Adrenal gland (tissue), 9 donors: ENCODE measurements at regions not wholly inside any gene's neighbourhood (a gene's known extent, or its start where the extent isn't known, plus 50 kb on each side); places are given as distances from the start of the nearest gene placed in this dataset.

ENCODE experiments used
- DNase-seq, 7 donors: peaks; one replicate each; pipeline ENCODE4 v3.0.0-alpha.2; 2019 to 2020
- H3K27ac ChIP-seq, 5 donors: fragments of 200-600 bp; sonication (generic) in 4 of 5; 1 replicate in 3 of 5; 2 replicates in 2 of 5; pipeline versions ENCODE4 v1.5.1 to v1.8.0; 2016 to 2020; ENCODE audit warnings: mild to moderate bottlenecking in 1 of 5
- H3K27me3 ChIP-seq: fragments of 200-600 bp; 2 replicates; pipeline ENCODE4 v1.8.0; 2021
- H3K36me3 ChIP-seq, 2 donors: fragments of 200-600 bp; replicated peaks in 1 of 2; 1 replicate in 1 of 2; 2 replicates in 1 of 2; pipeline versions ENCODE4 v1.5.1 to v1.8.0; 2018 to 2022
- H3K4me1 ChIP-seq, 2 donors: fragments of 200-600 bp; replicated peaks in 1 of 2; 1 replicate in 1 of 2; 2 replicates in 1 of 2; pipeline versions ENCODE4 v1.5.1 to v1.8.0; 2018 to 2021
- H3K4me3 ChIP-seq, 4 donors: fragments of 200-600 bp; sonication (generic) in 3 of 4; one replicate each; pipeline ENCODE4 v1.5.1; 2016 to 2018
- H3K9me3 ChIP-seq, 3 donors: fragments of 200-600 bp; sonication (generic) in 1 of 3; replicated peaks in 1 of 3; 1 replicate in 2 of 3; 2 replicates in 1 of 3; pipeline versions ENCODE4 v1.5.1 to v1.8.0; 2016 to 2021
- POLR2A ChIP-seq, 2 donors: fragments of 450-650 bp; IDR thresholded peaks; one replicate each; pipeline ENCODE4 v1.6.1; 2017; ENCODE audit warnings: antibody characterized with exemption in 2 of 2, mild to moderate bottlenecking in 2 of 2, moderate library complexity in 1 of 2
- WGBS, 4 donors: extraction: QIAGEN DNeasy Blood & Tissue Kit in 2 of 4; methylation state at CpG; one replicate each; pipeline versions ENCODE4 v1.1.5 to v1.1.7; 2013 to 2017; 5-methylcytosine and 5-hydroxymethylcytosine counted together
- intact Hi-C, 2 donors: fragments of 100-400 bp; cut with DNase I; formaldehyde crosslinking; loops; one replicate each; pipeline versions ENCODE4 v1.14.1 to v1.15.0; 2022 to 2023
- TF ChIP-seq, protein P1 (sequence below), 6 experiments: fragments of 450-650 bp in 4 of 6; fragments of 200-600 bp in 2 of 6; sonication (generic) in 1 of 6; IDR thresholded peaks; 1 replicate in 5 of 6; 2 replicates in 1 of 6; pipeline versions ENCODE4 v1.5.1 to v1.8.0; 2016 to 2021; ENCODE audit warnings: antibody characterized with exemption in 6 of 6, mild to moderate bottlenecking in 2 of 6, moderate library complexity in 1 of 6
- donor health status: healthy with polysubstance abuse.
- donor health status: Bipolar disorder and iron deficiency.
- donor health status: DM: yes; HTN: yes; CAD: no.
- donor health status: DM: no; HTN: no; CAD: no.
- donor health status: DM: no; HTN: no; CAD: no.

DNA sequence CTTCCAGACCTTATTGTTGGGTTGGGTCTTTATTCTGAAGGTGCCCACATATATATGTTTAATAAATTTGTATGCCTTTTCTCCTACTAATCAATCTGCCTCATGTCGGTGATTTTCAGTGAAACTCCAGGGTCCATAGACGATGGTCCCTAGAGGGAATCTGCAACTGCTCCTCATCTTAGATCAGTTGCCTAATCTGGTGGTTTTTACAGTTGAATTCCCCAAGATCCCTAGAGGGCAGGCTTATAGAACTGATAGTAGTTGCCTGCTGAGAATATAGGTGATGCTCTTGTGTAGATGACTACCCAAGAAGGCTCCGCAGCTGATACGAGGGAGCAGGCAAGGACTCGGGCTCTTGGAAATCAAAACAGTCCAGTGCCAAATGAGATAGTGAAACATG, 619.2 kb upstream of the C16orf82 start:
- intact Hi-C loops, result no loop called here

DNA sequence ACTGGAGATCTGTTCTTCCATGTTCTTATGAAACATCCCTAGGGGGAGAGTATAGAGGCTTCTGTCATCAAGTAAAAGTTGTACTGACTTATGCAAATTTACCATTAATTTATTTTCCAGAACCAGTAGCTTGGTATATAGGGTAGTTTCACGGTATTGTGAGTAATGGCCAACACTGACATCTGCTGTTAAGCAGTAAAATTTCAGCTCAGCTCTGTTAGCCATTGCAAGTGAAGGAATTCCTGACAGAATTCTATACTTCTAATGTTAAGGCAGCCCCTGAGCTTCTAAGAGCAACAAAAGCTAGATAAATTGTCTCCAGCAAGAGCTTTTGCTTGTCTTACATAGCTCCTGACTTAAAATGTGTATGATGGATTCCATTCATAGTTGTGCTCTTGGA, 613.5 kb upstream of the C16orf82 start:
- Histone ChIP-seq H3K4me1 (no peaks in the 10 kb centered on the region), H3K27ac (no peak overlapping the region), H3K36me3 (no peaks in the 10 kb centered on the region), H3K27me3 (no peaks in the 10 kb centered on the region), H3K9me3 (no peaks in the 10 kb centered on the region), H3K4me3 (no peak overlapping the region)
- TF ChIP-seq, protein P1, sequence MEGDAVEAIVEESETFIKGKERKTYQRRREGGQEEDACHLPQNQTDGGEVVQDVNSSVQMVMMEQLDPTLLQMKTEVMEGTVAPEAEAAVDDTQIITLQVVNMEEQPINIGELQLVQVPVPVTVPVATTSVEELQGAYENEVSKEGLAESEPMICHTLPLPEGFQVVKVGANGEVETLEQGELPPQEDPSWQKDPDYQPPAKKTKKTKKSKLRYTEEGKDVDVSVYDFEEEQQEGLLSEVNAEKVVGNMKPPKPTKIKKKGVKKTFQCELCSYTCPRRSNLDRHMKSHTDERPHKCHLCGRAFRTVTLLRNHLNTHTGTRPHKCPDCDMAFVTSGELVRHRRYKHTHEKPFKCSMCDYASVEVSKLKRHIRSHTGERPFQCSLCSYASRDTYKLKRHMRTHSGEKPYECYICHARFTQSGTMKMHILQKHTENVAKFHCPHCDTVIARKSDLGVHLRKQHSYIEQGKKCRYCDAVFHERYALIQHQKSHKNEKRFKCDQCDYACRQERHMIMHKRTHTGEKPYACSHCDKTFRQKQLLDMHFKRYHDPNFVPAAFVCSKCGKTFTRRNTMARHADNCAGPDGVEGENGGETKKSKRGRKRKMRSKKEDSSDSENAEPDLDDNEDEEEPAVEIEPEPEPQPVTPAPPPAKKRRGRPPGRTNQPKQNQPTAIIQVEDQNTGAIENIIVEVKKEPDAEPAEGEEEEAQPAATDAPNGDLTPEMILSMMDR (IDR thresholded peaks at IDR 0.05), result no peak
- TF ChIP-seq POLR2A (IDR thresholded peaks at IDR 0.05), result no peak
- DNase-seq, result no peak
- intact Hi-C loops, result no loop called here
- WGBS, 4 donors, result 17 to 29% (median 27%) methylated on average over 1 of the region's 1 CpG

More for the DNA sequence above, 619.2 kb upstream of the C16orf82 start:
- WGBS, 4 donors, result 80 to 87% (median 82%) methylated on average over 5 of the region's 5 CpGs
- H3K4me1 ChIP-seq, result no peaks in the 10 kb centered on the region
- no peaks in the 10 kb centered on the region for H3K9me3 ChIP-seq
- TF ChIP-seq, protein P1 (IDR thresholded peaks at IDR 0.05), result no peak
- no peak for TF ChIP-seq POLR2A (IDR thresholded peaks at IDR 0.05)
- no peaks in the 10 kb centered on the region for H3K27me3 ChIP-seq
- no peak overlapping the region for H3K4me3 ChIP-seq
- no peaks in the 10 kb centered on the region for H3K36me3 ChIP-seq
- no peak for DNase-seq
- H3K27ac ChIP-seq, result no peak overlapping the region

DNA sequence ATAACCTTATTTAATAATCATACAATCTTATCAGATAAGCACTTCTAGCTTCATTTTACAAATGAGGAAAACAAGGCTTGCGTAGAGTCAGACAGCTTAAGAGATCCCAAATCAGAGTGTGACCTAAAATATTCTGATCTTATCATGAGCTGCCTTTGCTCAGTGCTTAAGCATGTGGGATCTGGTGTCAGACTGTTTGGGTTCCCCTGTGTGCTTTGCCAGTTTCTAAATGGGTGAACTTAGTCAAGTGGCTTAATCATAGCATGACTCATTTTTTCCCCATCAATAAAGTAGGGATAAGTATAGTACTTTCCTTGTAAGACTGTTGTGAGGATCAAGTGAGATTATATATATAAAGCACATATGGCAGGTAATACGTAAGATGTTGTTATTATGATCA, 612.6 kb upstream of the C16orf82 start:
- Histone ChIP-seq H3K4me3 (no peak overlapping the region), H3K9me3 (no peaks in the 10 kb centered on the region), H3K27me3 (no peaks in the 10 kb centered on the region), H3K27ac (no peak overlapping the region), H3K36me3 (no peaks in the 10 kb centered on the region), H3K4me1 (no peaks in the 10 kb centered on the region)
- WGBS, 4 donors, result 76 to 84% (median 79%) methylated on average over 2 of the region's 2 CpGs
- intact Hi-C loops, result no loop called here
- TF ChIP-seq POLR2A (IDR thresholded peaks at IDR 0.05), result no peak
- TF ChIP-seq, protein P1 (IDR thresholded peaks at IDR 0.05), result no peak
- DNase-seq, result no peak

DNA sequence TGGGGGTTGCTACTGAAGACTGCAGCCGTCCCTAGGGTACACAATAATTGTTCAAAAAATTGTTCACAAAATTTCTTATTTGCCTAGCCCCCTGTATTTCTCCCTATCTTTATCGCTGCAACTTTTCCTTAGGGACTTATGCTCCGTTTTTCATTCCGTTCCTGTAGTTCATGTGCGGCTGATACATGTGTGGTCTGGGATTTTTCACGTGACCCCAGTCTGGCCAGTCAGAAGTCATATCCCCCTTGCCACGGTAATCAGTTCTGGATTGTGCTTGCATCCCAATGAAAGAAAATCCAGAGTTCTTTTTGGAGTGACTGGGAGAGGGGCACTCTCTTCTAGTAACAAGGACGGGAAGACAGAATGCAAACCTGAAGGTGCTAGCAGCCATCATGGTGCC, 610.7 kb upstream of the C16orf82 start:
- intact Hi-C loops, result no loop called here
- H3K27ac ChIP-seq, result no peak overlapping the region
- H3K27me3 ChIP-seq, result no peaks in the 10 kb centered on the region
- TF ChIP-seq, protein P1 (IDR thresholded peaks at IDR 0.05), result no peak
- no peak for TF ChIP-seq POLR2A (IDR thresholded peaks at IDR 0.05)
- no peaks in the 10 kb centered on the region for H3K4me1 ChIP-seq
- 66 to 73% (median 71%) methylated on average over 8 of the region's 8 CpGs for WGBS, 4 donors
- no peak for DNase-seq
- no peaks in the 10 kb centered on the region for H3K36me3 ChIP-seq
- no peak overlapping the region for H3K4me3 ChIP-seq
- H3K9me3 ChIP-seq, result no peaks in the 10 kb centered on the region
